ENCODE measurements at regions not wholly inside any gene's neighbourhood (a gene's known extent, or its start where the extent isn't known, plus 50 kb on each side); places are given as distances from the start of the nearest gene placed in this dataset.
A peak's percentile ranks its signal among the peaks of the same experiment; 100 is the strongest.

DNA sequence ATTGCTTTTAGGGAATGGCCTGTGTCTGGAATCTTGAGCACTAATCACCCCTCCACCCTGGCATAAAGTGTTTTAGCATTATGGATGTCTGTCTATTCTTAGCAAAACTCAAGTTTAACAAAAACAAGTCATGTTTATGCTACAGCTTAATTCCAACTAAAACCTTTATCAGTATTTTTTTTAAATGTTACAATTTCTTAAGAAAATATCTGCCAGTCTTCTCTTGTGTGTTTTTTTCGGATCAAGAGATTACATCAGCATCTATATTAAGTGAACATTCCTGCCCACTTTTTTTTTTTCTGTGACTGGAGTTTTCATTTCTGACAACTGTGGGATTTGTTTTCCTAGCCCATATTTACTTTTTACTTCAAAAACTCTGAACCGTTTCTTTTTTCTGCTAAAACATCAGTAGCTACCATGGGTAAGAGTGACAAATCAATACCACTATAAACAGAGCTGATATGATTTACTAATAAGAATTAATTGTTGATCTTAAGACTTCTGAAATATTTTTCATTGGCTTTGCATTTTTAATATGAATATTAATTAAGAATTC lies 94.3 kb downstream of the EDN1 start:
- DNase-seq, result no peak

DNA sequence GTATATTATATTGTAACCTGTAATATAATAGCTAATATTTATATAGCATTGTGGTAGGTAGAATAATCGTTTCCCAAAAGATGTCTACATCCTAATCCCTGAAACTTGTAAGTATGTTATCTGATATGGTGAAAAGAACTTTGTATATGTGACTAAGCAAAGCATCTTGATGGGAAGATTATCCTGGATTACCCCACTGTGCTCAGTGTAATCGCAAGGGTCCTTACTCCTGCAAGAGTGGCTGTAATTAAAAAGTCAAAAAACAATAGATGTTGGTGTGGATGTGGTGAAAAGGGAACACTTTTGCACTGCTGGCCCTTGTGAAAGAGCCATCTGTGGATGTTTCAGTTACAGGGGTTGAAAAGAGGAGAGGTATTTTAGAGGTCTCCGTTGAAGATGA lies 95.2 kb downstream of the EDN1 start:
- DNase-seq, result no peak

DNA sequence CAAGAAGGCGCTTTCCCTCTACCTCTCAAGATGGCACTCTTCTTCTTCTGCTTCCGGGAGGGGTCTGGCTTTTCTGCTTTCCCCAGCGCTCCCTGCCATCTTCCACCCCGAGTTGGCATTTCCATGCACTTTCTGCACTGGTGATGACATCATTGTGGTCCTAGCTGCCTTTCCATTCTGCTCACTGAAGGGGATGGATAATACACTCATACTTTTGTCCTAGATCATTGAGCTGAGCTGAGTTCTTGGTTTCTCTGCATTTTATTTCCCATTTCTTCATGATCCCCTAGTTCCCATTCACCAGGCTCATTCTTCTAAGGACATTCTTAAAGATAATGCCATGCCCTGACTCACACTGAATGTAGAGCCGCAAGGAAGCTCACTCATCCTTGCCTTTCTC lies 96.7 kb downstream of the EDN1 start:
- no peak for DNase-seq

DNA sequence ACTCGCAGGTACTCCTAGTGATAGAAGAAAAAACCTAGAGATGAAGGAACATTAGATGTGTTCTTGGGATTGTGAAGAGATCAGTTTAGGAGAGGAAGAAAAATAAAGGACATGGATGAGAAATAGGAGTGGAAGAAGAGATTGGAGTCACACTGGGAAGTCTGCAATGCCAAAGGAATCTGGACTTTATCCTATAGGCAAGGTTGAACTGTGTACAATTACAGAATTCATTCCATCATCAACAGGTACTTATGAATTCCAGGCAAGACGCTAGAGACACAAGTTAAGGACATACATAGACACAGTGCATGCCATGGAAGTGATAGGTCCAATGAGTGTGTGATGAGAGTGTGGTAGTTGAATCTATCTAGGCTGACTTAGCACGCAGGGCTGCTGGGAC lies 101.3 kb downstream of the EDN1 start:
- no peak for DNase-seq

DNA sequence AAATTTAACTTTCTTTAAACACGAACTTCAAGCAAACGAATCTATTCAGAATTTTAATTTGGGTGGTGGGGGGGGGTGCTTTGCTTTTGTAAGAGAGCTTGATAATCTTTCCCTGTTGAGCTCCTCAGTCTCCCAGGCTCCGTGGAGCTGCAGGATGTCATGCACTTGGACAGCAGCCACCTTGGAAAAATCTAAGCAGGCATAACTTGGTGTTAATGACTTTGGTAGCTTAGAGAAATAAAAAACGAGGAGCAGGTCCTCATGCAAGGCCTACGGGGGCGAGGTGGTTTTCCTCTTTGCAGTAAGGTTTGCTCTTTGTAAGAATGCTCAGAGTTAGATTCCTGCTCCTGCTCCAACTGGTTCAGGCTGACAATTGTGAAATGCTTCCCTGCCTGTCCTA lies 102.3 kb downstream of the EDN1 start:
- no peak for DNase-seq

DNA sequence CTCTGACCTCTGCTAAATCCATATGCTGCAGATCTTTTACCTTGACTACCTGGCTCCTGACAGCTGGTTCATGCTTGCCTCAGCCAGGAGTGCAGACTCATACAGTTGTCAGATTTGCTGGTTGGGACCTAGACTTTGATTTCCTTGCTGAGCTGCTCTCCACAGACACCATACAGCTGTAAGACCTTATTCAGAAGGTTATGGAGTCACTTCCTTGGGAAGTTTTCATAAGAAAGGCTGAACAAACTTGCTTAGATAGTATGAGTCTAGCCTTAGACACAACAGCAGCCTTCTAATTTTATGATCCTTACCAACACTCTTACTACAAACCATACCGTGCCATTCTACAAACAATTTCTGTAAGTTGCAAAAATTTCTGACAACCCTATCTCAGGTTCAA lies 102.9 kb downstream of the EDN1 start:
- DNase-seq, result no peak

DNA sequence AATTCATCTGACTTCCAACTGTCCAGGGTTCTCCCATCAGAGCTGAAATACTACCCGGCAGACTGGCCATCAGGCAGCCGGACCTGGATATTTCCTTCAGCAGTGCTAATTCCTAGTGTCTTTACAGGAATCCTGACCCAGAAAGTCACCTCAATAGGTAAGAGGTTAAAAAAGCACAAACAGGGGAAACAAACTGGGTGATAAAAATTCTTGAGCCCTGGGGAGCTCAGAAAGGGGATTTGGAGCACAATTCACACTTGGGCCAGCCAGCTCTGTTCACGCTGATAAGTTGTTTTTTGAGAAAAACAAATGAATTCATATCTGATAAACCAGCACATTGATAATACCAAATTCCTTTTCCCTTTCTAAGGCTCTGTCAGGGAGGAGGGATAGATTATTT lies 104.0 kb downstream of the EDN1 start:
- DNase-seq, result no peak

DNA sequence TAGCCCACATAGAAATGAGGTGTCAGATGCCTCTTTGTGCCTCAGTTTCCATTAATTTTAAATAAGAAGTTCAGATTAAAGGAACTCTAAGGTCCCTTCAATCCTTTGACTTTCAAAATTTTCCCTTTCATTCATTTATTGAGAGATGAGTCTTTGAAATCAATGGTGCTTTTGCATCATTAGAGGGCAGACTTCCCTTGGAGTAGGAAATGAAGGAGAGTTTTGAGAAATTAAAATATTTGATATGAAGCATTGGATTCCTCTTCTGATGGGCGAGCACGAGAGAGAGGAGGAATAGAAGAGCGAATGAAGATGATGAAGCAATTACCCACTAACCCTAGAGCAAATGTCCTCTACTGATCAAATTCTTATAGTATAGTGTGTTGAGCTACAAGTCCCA lies 105.7 kb downstream of the EDN1 start:
- DNase-seq, result no peak

DNA sequence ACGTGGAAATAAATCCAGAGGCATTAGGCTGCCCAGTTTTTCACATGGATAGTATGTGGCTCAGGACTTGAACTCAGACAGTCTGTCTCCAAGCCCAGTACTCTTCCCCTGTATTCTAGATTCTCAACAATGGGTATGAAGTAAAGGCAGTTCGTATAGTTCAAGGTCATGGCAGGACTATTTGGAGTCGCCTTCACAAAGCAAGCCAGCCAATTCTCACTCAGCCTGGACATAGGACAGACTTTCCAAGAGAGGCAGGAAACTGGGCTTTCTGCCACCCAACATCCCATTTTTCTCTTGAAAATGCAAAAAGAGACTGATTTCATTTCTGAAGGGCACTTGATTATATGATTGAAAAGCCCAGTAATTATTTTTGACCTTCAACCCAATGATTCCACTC lies 111.0 kb downstream of the EDN1 start:
- DNase-seq, result no peak

DNA sequence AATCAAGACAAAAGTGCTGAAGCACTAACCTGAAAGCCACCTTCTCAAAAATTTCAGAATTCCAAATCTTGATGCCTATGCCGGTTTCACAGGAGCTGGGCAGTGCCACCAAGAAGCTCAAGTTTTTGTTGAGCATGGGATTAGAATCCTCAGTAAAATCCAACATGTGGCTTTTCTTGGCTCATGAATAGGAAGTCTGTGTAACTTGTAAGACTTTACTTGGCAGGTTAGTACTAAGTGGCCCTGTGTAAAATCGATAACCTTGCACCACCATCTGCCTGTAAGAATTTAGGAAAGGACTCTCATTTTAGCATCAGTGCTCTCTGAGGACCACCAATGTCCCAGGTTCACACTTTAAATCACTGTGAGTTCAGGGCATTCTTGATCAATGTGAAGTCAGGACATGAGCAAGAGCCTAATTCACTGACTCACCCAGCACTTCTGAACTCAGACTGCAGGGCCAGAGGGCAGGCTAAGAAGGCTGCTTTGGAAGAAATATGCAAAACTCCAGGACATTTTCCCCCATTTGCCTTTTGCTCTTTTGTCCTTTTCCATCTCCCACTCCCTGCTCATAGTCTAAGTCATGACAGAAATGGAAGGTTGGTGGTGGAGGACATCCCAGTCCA lies 113.2 kb downstream of the EDN1 start:
- DNase-seq, result no peak

DNA sequence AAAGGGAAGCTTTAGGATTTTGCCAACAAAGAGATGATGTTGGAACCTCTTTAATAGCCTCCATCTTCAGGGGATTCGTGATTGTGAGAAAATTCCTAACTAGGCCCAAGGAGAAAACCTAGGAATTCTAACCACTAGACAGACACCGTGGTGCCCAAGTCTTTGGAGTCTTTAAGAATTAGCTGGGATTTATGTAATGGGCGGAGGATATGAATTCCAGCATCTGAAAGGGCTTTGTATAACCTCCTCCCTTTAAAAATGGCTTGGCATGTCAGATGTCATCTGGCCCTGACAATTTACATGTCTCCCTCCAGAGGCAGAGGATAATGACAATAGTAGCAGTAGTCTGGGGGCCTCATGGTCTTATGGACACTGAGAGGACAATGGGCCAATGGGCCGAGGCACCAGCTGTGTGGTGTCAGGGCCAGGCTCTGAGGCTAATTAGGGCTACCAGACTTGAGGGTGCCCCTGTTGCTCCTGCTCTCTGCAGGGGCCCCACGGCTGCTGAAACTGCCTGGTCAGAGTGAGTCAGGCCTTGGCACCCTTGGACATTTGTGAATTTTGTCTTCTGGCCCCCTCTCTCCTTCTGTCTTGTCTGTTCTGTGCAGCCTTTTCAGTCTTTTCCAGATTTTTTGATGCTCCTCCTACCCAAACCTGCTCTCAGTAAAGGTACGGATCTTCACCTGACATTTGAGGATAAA lies 113.9 kb downstream of the EDN1 start:
- DNase-seq, result no peak

DNA sequence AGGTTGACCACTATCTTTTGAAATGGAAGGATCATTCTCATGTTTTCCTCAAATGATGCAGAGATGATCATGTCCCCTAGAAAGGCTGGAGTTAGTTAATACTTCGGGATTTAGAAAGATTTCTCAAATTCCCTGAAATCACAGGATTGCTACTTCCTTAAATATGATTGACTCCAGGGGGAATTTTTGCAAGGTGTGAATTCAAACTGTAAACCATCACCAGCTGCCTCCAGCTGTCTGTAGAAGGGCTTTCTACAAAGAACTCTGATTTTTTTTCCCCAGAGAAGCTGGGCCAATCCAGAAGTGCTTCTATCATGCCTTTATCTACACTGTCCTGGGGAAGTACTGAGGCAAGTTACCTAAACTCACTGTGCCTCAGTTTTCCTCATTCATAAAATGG lies 114.5 kb downstream of the EDN1 start:
- no peak for DNase-seq

DNA sequence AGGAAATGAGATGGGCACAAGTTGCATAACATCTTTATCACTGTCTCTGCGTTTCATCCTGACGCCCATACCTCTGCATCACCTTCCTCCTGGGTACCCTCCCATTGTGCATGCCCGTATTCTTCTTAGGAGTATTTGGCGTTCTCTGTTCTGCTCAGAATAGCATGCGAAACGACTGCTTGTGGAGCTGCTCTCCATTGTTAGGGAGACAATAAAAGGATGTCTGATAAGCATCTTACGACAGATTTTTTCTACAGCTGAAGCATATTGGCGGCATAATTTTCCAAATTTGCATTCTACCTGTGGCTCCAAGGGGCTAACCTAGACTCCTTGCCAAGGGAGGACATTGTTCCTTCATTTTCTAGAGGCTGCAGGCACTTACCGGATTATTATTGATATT lies 118.6 kb downstream of the EDN1 start:
- no peak for DNase-seq

DNA sequence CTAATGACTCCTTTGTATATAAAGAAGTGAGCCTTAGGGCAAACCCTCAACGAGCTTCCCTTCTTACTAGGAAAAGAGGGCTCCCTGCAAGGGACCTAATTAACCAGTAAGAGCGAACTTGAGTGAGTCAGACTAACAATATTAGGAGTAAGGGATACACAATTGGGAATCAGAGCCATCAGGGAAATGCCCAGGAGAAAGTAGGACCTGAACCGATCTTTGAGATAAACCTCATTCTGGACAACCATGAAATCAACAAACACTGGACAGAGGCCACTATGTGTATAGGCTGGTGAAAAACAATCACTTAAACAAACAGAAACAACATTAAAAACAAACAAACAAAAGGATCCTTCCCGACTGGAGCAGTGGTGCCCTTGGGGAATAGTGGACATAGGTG lies 120.8 kb downstream of the EDN1 start:
- DNase-seq, result no peak

DNA sequence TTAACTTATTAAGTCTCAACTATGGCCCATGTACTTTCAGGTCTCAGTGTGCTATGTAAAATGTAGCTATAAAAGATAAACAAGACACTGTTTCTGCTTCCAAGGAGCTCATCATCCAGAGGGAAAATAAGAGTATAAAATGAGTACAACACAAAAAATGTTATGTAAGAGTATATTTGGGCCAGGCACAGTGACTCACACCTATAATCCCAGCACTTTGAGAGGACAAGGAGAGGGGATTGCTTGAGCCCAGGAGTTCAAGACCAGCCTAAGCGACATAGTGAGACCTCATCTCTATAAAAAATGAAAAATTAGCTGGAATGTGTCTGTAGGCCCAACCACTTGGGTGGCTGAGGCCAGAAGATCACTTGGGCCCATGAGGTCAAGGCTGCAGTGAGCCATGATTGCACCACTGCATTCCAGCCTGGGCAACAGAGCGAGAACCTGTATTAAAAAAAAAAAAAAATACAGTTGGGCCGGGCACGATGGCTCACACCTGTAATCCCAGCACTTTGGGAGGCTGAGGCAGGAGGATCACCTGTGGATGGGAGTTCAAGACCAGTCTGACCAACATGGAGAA lies 124.0 kb downstream of the EDN1 start:
- DNase-seq, result no peak

DNA sequence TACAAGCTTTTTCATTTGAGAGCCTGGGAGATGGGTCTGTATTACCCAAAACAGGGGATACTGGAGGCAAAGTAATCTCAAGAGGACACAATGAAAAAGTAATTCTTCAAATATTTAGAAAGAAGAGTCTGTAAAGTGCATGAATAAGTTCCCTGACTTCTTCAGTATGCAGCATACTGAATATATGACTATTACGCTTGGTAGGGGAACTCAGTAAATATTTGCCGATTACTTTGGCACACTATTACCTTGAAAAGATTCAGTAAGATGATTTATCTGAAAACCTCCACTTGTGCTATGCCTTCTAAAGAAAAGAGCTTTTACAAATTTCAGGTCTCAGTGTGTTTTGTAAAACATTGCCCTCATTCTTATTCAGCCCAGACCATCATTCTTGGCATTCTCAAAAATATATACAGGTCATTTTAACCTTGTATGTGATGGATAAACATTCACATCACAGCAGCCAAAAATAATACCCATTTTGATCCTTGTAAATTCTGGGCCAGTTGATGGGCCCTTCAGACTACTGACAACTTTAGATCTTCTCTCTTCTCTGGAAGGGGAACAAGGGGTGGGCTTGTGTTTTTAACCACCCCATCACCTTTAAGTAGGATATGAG lies 125.9 kb downstream of the EDN1 start:
- no peak for DNase-seq

DNA sequence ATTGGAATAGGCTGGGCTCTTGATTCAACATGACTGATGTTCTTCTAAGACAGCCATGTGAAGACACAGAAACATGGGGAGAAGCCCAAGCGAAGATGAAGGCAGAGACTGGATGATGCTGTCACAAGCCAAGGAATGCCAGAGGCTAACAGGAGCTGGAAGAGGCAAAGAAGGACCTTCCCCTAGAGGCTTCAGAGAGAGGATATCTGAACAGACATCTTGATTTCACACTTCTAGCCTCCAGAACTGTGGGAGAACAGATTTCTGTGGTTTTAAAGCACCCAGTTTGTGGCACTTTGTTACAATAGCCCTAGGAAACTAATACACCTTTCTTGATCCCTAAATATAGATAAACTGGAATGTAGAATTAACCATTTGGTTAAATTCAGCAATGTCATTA lies 127.0 kb downstream of the EDN1 start:
- no peak for DNase-seq

DNA sequence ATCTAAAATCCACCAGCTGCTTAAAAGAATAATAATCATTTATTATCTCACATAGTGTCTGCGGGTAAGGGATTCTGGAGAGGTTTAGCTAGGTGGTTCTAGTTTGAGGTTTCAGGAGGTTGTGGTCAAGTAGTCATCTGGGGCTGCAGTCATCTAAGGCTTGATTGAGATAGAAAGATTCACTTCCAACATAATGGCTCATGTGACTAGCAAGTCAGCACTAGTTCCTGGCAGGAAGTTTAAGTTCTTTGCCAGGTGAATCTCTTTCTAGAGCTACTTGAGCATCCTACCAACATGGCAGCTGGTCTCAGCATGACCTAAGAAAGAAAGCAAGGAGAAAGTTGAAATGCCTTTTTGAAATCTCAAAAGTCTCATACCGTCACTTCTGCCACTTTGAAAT lies 128.8 kb downstream of the EDN1 start:
- no peak for DNase-seq

DNA sequence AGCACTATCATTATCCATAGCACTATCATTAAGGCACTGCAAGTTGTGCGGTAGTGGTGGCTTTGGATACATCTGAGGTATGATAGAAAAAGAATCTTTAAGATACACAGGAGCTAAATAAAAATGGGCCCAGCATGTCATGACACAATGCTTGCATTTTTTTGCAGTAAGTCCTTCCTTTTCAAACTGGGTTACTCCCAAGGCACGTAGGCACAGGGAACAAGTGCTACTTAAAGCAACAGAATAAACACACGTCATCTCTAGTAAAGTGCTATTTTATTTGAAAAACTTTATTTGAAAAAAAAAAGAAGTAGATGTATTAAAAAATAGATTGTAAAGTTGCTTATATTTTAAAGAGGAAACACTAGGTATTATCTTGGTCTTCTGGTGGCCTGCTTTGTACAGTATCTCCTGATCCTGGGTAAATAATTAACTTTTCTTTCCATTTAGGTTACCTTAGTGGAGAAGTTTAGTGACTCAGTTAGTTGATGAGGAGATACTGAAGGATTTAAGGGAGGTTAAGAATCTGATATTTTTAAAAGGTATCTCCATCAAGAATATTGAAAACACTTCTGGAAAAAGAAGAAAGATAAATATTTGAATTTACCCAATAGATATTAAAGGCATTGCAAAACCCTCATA lies 129.6 kb downstream of the EDN1 start:
- no peak for DNase-seq

DNA sequence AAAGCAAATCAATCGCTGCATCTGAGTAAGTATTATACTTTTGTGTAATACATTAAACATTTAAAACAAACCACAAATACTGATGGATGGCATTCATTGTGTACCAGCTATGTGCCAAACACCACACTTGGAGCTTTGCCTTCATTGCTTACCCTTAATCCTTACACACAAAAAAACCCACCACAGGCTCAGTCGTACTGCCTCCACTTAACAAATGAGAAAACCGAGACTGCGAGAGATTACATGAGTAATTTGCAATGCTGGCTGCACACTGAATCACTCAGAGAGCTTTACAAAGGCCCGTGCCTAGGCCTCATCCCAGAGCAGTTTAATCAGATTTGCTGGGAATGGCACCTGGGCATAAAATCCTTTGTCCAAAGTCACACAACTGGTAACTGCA lies 130.5 kb downstream of the EDN1 start:
- no peak for DNase-seq

DNA sequence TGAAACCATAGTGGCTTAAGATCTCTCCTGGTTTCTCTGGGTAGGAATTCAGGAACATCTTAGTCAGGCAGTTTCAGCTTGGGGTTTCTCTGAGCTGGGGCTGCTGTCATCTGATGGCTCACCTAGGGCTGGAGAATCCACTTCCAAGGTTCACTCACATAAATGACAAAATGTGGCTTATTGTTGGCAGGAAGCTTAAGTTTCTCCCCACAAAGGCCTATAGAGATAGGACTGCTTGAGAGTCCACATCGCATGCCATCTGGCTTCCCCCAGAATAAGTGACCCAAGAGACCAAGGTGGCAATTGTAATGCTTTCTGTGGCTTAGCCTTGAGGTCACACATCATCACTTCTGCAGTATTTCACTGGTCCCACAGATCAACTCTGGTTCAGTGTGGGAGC lies 131.4 kb downstream of the EDN1 start:
- DNase-seq, result no peak

DNA sequence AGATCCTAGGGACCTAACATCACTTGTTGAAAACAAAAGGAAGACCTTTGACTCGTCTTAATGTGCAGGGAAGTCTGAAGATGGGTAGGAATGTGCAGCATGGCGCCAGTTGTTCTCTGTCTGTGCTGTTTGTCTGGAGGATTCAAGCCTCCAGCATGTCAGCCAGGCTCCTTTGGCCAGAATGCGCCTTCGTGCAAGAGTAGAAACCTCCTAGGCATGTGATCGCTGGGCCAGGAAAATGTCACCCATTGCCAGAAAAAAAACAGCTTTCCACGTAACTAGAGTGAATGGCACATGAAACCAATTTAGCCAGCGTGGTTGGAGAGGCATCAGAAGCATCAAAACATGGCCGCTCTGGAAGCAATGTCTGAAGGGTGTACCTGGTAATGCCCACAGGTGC lies 132.7 kb downstream of the EDN1 start:
- no peak for DNase-seq

DNA sequence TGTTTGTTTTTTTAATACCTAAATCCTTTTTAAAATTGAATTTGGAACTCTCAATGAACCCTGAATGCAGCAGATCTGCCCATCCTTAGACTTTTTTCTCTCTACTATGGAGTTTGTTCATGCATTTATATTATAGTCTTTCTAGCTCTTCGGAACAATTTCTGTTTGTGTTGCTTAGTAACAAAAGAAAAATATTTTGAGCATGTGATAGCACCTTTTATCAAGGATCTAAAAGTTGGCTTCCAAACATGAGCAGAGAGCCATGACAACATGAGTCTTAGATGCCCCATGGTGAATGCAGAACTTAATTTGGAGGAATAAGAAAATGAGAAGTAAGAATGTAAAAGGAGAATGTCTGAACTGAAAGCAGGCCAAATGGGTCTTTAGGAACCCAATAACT lies 133.7 kb downstream of the EDN1 start:
- peak; percentile 44 for DNase-seq

DNA sequence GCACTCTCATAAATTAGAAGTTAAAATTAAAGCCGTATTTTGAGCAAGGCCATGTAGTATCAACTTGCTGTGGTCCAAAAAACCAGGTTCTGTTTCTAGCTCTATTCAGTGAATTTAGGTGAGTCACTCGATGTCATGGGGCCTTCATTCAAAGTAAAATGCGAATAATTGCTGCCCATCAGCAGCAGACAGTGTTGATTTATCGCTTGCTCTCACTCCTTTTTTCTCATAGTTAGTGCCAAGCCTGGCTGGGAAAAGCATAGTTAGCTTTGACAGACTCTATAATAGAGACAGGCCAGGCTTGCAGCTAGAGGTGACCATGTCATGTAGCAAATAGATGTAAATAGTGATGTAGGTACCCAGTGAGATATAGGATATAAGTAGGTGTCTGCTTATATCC lies 136.0 kb downstream of the EDN1 start:
- DNase-seq, result no peak
